HG03354 (cell line): ENCODE measurements at regions not wholly inside any gene's neighbourhood (a gene's known extent, or its start where the extent isn't known, plus 50 kb on each side); places are given as distances from the start of the nearest gene placed in this dataset.
"Not testable (repeated sequence)": the region's sequence is repeated elsewhere in the genome, so short reads cannot be mapped to it uniquely, and the experiment has no call there.

Experiments
- ATAC-seq: cut with Tn5 transposase; IDR thresholded peaks from one replicate; pipeline ENCODE4 v1.9.1; 2021; ENCODE audit warnings: mild to moderate bottlenecking; ENCODE audit not compliant: unreplicated experiment, poor library complexity, severe bottlenecking

DNA sequence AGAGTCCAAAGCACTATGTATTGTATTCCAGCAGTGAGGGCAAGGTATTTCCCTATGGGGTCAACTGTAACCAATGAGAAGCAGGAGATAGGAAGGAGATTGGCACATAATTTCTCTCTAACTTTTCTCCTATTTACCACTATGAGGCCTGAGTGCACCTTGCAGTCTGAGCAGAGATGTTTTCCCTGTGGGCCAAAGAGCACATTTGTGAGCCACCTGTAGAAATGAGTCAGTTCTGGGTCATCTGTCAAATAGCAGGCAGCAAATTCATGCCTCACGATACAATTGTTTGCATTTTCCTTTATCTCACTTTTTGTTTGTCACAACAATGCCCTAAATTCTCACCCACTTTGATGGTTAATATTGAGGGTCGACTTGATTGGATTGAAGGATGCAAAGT is 547.2 kb upstream of the NCAM2 start:
- no peak for ATAC-seq

DNA sequence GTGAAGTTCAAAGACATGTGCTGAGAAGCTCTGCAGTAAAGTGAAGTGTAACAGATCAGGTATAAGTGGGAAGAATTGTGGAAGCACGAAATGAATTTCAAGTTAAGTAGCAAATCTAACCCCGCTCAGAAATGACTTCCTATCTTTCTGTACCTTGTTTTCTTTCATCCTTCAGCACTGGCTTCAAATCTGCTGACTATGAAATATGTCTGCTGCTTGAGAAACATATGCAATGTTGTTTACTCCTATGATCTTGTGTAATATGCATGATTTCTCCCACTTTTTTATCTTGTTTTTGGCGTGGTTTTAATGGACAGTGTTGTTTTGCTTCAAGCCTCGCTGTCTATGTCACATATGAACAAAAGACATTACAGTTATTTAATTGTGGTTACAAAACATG is 545.3 kb upstream of the NCAM2 start:
- no peak for ATAC-seq

DNA sequence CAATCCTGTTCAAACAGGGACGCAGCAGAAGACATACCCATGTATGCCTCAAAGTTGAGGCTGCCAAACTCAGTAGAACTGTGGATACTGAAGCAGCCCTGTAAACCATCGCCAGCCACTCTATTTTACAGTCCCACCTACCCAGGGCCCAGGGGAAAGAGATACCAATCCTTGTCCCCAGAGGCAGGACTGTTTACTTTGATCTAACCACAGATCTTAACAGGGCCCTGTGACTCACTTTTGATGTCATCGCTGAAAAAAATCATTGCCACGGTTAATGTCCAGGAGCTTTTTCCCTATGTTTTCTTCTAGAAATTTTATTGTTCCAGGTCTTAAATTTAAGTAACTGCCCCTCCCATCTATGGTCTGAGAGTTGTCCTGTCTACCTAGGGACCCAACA is 538.4 kb upstream of the NCAM2 start:
- ATAC-seq = no peak

DNA sequence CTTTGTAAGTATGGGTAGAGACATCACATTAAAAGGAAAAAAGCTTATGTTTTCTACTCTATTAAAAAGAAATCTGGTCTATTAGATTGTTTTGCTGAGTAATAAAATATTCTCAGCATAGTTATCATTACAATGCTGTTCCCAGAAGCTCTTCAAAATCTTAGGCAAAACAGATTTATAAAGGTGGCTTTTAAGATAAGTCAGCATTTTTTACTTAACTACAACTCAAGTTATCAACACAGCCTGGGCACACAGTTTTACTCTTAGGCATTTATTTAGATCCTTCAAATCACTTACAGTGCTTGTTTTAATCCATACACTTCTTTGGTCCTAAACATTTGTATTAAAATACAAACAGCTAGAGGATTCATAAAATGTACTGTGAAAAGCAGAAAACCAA is 534.8 kb upstream of the NCAM2 start:
- no peak for ATAC-seq

DNA sequence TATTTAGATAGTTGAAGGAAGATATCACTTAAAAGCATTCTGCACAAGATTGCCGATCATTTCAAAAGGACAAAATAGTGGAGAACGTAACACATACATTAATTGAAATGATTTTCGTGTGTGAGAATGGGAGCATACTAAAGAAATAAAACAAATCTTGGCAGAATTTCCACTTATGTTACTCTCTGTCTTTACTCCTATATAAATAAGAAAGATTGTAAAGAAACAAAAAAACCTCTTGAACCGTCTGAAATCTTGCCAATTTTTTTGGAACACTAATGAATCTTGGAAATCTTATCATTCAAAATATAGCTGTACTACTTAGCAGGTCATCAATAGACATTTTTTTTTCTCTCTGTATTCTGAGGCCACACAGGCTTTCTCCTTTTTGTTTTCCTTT is 528.8 kb upstream of the NCAM2 start:
- ATAC-seq = no peak

DNA sequence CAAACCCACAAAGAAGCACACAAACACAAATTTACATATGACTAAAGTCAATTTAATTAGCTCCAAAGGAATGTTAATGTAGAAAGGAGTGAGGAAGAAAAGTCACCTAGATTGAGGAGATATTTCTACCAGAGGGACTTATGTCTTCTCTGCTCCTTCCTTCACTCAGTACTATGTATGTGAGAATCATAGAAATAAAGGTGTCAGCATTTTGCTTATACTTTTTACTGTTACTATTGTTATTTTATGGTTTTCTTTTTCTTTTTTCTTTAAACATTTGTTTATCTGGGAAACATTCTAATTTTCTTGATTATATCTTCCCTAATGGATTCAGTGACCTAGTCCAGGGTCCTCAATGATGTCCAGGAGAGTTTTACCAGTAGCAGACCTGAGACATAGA is 511.9 kb upstream of the NCAM2 start:
- ATAC-seq = no peak

DNA sequence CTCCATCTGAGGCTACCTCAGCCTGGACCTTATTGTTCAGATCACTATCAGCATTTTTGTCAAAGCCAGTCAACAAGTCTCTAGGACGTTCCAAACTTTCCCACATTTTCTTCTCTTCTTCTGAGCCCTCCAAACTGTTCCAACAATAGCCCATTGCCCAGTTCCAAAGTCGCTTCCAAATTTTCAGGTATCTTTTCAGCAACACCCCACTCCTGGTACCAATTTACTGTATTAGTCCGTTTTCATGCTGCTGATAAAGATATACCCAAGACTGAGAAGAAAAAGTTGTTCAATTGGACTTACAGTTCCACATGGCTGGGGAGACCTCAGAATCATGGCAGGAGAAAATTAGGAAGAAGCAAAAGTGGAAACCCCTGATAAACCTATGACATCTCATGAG is 495.3 kb upstream of the NCAM2 start:
- ATAC-seq = not testable (repeated sequence)

DNA sequence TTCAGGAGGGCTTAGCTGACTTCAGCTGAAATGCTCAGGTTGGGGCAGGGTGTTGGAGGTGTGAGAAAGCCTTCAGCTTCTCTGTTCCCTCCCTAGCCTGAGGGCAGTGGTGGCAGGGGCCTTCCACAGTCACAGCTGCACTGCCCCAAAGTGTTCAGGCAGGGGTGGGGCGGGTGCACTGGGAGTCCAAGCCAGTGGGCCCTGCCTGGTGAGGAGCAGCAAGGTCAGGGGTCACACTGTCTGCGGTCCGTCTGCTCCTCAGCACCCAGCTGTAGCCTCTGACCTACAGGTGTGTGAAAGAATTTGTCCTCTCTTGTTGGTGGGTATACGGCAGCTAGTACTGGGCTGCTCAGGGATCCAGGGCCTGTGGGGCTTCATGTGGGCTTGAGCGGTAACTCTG is 490.4 kb upstream of the NCAM2 start:
- ATAC-seq = no peak

DNA sequence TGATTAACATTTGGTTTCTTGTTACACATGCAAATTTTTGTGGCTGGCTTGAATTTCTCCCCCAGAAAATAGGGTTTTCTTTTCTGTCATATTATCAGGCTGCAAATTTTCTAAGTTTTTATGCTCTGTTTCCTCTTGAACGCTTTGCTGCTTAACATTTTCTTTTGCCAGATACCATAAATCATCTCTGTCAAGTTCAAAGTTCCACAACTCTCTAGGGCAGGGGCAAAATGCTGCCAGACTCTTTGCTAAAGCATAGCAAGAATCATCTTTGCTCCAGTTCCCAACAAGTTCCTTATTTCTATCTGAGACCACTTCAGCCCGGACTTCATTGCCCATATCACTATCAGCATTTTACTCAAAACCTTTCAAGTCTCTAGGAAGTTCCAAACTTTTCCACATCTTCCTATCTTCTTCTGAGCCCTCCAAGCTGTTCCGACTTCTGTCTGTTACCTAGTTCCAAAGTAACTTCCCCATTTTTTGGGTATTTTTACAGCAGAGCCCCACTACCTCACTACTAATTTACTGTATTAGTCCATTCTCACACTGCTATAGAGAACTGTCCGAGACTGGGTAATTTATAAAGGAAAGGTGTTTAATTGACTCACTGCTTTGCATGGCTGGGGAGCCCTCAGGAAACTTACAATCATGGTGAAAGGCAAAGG is 486.9 kb upstream of the NCAM2 start:
- no peak for ATAC-seq

DNA sequence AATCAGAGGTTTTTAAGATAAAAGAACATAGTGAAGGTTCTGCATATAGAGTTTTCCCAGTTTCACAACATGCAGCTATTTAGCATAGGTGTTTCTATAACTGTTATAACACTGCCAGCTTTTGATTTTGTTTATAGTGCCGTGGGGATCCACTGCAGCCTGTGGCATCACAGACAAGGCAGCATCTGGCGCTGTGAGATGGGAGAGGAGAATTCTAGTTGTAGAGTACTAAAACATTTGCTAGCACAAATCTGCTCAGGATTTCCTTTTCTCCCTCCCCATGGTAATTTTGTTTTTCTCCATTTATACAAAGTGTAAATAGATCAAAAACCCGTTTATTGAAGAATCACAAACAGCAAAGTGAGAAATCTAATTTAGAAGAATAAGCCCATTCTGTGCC is 482.8 kb upstream of the NCAM2 start:
- no peak for ATAC-seq

DNA sequence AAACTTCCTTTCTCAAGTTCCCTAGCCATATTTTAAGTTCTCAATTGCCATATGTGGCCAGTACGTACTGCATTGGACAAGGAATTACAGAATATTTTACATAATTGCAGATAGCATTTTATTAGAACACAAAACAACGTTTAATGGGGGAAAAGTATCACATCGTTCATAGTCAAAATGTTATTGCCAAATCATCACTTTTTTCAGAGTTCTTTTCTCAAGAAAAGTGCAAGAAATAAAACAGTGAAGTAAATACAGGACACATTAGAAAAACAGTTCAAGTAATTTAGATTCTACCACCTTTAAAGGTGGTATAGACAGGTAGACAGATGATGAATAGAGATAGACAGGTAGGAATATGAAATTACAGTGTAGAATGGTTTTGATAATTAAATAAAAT is 479.1 kb upstream of the NCAM2 start:
- ATAC-seq = no peak

DNA sequence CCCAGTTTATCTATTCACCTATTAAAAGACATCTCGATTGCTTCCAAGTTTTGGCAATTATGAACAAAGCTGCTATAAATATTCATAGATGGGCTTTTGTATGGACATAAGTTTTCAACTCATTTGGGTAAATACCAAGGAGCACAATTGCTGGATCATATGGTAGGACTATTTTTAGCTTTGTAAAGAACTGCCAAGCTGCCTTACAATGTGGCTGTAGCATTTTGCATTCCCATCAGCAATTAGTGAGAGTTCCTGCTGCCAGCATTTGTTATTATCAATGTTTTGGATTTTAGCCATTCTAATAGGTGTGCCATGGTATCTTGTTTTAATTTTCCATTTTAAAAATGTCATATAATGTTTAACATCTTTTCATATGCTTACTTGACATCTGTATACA is 475.6 kb upstream of the NCAM2 start:
- ATAC-seq = no peak

DNA sequence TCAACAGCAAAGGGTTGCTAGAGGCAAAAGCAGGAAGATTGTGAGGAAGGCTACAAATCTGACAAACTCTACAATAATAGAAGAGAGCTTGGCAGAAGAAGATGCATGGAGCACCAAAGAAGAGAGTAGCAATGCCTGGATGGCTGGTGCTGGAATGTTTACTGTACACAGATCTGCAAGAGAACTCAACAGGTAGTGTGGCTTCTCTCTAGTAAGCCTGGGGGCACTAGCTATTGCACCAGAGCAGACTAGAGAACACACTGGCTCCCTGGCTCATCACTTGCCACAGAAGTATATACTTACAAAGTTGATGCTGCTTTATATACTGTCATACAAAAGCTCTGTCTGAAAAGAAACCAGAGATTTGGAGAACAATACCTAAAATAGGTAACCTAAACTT is 475.0 kb upstream of the NCAM2 start:
- no peak for ATAC-seq

DNA sequence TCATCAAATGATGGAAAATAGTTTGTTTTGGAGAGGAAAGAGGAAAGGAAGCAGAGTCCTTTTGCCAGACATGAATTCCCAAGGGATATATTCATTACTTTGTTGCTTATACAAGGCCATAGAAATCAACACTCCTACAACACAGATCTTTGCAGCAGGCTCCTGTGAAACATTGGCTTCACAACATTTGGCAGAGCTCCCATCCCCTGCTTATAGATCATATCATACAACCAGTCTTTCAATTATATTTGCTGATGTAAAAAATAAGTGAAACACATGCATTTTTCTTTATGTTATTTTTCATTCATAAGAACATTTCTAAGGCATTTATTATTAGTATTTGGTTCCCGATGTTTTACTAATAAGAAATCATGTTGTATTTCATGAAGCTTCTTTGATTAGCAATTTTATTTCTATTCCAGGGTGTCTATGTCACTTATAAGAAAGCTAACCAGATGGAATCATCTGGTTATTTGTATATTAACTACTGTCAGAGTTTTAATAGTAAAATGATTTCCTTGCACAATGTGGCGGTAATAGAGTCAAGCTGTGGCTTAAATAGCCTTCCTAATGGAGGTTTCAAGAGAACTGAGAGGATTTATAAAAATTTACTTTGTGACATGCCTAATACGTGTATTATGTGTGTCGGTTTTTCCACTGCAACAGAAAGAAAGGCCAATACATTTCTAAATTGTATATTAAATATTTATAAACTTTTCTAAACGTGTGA is 470.3 kb upstream of the NCAM2 start:
- ATAC-seq = no peak

DNA sequence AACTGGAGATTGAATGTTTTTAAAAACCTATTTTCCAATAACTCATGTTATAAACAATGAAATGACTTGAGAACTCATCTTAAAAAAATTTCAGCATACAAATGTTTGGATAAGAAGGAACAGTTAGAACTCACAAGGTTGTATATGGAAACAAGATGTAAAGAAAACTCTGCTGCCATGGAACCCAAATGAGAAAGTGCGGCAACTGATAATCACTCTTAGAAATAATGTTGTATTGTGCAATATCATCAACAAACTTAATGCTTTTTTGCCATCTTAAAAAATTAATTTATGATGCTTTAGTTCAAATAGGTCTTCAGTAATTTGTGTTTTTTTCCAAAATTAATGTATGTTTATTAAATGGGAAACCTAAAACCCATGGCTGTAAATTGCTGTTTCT is 461.1 kb upstream of the NCAM2 start:
- no peak for ATAC-seq

DNA sequence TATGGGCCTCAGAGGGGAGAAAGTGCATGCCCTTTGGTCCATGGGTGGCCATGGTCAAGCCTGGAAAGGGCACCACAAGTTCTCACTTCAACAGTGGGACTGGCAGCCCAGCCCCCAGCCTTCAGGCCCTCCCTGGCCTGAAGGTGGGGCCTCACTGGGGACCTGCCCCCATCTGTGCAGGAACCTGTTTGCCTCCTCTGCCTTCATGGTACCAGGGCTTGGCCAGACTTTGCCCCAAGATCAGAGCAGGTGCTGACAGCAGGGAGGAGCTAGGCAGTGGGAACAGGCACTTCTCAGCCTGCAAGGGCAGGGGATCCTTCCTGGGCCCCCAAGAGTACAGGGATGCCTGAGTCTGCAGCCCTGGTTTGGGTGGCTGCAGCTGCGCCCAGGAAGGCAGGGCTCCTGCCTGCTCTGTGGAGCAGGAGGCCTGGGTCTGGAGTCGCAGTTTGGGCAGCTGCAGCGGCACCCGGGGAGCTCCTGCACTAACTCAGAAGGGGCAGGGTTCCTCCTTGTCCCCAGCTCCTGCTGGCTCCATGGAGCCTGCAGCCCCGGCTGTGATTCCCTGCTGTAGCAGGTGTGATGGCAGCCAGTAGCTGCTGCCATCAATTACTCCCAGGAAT is 460.1 kb upstream of the NCAM2 start:
- no peak for ATAC-seq

DNA sequence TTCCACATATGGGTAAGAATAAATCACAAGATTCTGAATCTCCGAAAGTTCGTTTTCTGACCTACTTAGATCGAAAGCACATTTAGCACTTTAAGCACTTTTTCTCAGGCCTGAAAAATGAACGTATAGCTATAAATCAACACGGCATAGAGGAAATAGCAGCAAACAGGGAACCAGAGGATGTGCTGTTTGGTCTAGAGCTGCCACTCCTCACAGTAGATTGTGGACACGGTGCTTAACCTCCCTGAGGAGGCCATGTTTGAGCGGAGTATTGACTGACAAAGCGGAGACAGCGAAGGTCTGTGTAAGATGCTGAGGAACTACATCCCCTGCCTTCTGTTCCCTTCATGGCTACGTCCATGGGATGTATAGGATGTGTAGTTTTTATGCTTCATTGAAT is 452.8 kb upstream of the NCAM2 start:
- ATAC-seq = no peak

DNA sequence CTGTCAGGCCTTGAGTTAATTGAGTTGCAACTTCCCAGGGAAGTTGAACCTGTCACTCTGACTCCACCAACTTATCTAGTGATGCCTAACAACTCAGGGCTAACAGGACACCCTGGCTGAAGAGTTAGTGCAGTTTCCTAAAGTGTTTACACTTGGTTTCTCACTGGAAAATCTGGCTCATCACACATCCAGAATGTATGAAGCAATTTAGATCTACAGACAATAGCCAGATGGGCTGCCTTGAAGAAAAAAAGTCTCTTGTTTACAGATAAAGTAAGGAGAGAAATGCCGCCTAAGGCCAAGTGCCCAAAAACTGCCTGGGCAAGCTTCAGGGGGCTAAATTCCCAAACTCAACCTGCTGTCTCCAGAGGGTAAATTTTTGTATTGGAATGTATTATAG is 446.3 kb upstream of the NCAM2 start:
- no peak for ATAC-seq

DNA sequence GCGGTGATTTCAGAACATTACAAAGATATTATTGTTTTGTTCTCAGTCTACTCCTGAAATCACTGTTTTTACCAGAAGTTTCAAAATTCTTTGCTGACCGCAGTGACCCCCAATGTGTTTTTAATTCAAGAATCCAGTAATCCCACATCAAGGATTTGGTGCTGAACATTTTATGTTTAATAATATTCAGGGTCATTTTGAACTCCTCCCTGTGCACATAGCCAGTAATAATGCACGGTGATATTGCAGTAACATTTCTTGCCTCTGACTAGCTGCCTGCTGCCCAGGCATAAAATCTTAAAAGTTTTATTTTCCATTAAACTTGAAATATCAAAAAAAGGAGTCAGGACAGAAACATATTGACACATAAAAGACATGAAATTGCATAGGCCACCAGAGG is 443.4 kb upstream of the NCAM2 start:
- no peak for ATAC-seq

DNA sequence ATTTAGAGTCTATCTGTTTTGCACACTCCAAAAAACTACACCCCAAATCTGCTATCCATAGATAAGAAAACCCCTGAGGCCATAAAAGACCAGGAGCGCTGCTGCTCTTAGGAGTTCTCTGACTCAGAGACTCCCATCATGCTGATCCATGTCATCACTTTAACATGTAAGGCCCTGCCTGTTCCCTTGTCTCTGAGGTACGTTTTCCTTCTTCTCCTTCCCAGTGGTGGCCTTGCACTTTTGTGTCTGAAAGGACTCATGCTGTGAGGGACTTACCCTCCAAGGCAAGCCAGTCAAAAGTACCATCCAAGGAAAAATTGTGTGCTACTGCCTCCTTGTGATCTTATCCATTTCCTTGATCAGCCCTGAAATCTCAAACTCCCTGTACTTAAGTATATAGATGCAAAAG is 427.4 kb upstream of the NCAM2 start:
- no peak for ATAC-seq

DNA sequence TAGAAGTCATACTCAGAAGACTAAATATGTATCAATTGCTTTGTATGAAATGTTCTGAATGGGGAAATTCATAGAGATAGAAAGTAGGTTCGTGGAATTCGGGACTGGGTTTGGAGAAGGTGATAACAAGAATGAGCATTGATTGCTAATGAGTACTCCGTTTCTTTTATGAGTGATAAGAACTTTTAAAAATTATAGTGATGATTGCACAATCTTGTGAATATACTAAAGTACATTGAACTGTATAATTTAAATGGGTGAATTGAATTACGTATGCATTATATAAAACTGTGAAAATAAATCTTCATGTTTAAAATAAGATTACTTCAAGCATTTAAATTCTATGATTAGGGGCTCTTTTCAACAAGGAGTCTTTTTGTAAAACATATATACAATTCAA is 425.6 kb upstream of the NCAM2 start:
- no peak for ATAC-seq
